GM18505 (cell line): ENCODE measurements at regions not wholly inside any gene's neighbourhood (a gene's known extent, or its start where the extent isn't known, plus 50 kb on each side); places are given as distances from the start of the nearest gene placed in this dataset.

Experiments
- ATAC-seq: cut with Tn5 transposase; IDR thresholded peaks from one replicate; pipeline ENCODE4 v1.9.1; 2021; ENCODE audit not compliant: unreplicated experiment
- POLR2A ChIP-seq: IDR thresholded peaks from 4 replicates; pipeline ENCODE4 v1.6.1; 2011; ENCODE audit warnings: borderline replicate concordance; ENCODE audit not compliant: insufficient read depth, insufficient read length; ENCODE audit errors: extremely low read depth

GRCh38 chr3:159626598-159626997, 362.0 kb upstream of the IL12A start:
- no peak for ATAC-seq
- TF ChIP-seq POLR2A: no peak

- no peak for ATAC-seq
These were observed 361.4 kb upstream of the IL12A start for GRCh38 chr3:159627229-159627628.

GRCh38 chr3:159627634-159628033, 361.0 kb upstream of the IL12A start:
- TF ChIP-seq POLR2A: no peak
- ATAC-seq: no peak

More at GRCh38 chr3:159627229-159627628, 361.4 kb upstream of the IL12A start:
- no peak for TF ChIP-seq POLR2A

- ATAC-seq: no peak
- TF ChIP-seq POLR2A: no peak
These were observed 359.1 kb upstream of the IL12A start for GRCh38 chr3:159629329-159630084.

- ATAC-seq: no peak
- TF ChIP-seq POLR2A: no peak
These were observed 357.4 kb upstream of the IL12A start for GRCh38 chr3:159631226-159631625.

GRCh38 chr3:159632128-159632527, 356.5 kb upstream of the IL12A start:
- no peak for TF ChIP-seq POLR2A
- ATAC-seq: no peak

- no peak for ATAC-seq
- no peak for TF ChIP-seq POLR2A
These were observed 355.8 kb upstream of the IL12A start for GRCh38 chr3:159632851-159633250.

GRCh38 chr3:159634483-159634882, 354.2 kb upstream of the IL12A start:
- TF ChIP-seq POLR2A: no peak
- ATAC-seq: no peak

- TF ChIP-seq POLR2A: no peak
- no peak for ATAC-seq
These were observed 353.5 kb upstream of the IL12A start for GRCh38 chr3:159635047-159635641.

GRCh38 chr3:159637883-159638542, 350.6 kb upstream of the IL12A start:
- ATAC-seq: no peak
- TF ChIP-seq POLR2A: no peak

- no peak for ATAC-seq
These were observed 348.4 kb upstream of the IL12A start for GRCh38 chr3:159640225-159640624.

GRCh38 chr3:159643406-159643805, 345.2 kb upstream of the IL12A start:
- TF ChIP-seq POLR2A: no peak
- ATAC-seq: no peak

More at GRCh38 chr3:159640225-159640624, 348.4 kb upstream of the IL12A start:
- no peak for TF ChIP-seq POLR2A

GRCh38 chr3:159645874-159646273, 342.8 kb upstream of the IL12A start:
- TF ChIP-seq POLR2A: no peak
- ATAC-seq: no peak

- no peak for ATAC-seq
- TF ChIP-seq POLR2A: no peak
These were observed 338.7 kb upstream of the IL12A start for GRCh38 chr3:159649951-159650350.
